Stimulated activated naive B cell treated with anti-CD40 and anti-IgM and Interleukin-4, amounts not matched to agents 10 μg/mL and 1 μg/mL and 100 μg/mL, for 72 hours (primary cell): ENCODE measurements at regions not wholly inside any gene's neighbourhood (a gene's known extent, or its start where the extent isn't known, plus 50 kb on each side); places are given as distances from the start of the nearest gene placed in this dataset.
"Not testable (repeated sequence)": the region's sequence is repeated elsewhere in the genome, so short reads cannot be mapped to it uniquely, and the experiment has no call there.

ENCODE experiments used
- ATAC-seq, 2 donors: fragments of 150-1000 bp; cut with Tn5 transposase; replicated peaks; 2 replicates each; pipeline ENCODE4 v1.10.0; 2021; ENCODE audit warnings: moderate library complexity in 1 of 2
- DNase-seq: peaks from one replicate; pipeline ENCODE4 v3.0.0; 2021
- H3K27ac Mint-ChIP-seq: one replicate; pipeline ENCODE4 v1.8.0; 2022; ENCODE audit warnings: mild to moderate bottlenecking, mixed read lengths
- H3K27me3 Mint-ChIP-seq, 2 donors: one replicate each; pipeline ENCODE4 v1.8.0; 2022; ENCODE audit warnings: mixed read lengths in 2 of 2
- H3K36me3 Mint-ChIP-seq, 2 donors: one replicate each; pipeline ENCODE4 v1.8.0; 2022; ENCODE audit warnings: mixed read lengths in 2 of 2, mild to moderate bottlenecking in 1 of 2
- H3K4me1 Mint-ChIP-seq, 2 donors: one replicate each; pipeline ENCODE4 v1.8.0; 2022; ENCODE audit warnings: mixed read lengths in 2 of 2, mild to moderate bottlenecking in 1 of 2
- H3K4me3 Mint-ChIP-seq, 2 donors: one replicate each; pipeline ENCODE4 v1.8.0; 2022; ENCODE audit warnings: mild to moderate bottlenecking in 2 of 2, mixed read lengths in 2 of 2, moderate library complexity in 1 of 2
- H3K9me3 Mint-ChIP-seq, 2 donors: one replicate each; pipeline ENCODE4 v1.8.0; 2022; ENCODE audit warnings: mixed read lengths in 2 of 2, mild to moderate bottlenecking in 1 of 2

GRCh38 chr2:3110994-3111666 lies 266.5 kb downstream of the EIPR1 start:
- no peaks in the 10 kb centered on the region for H3K36me3 Mint-ChIP-seq
- H3K4me1 Mint-ChIP-seq: peaks cover 4% of the 10 kb centered on the region in 2 donors
- no peaks in the 10 kb centered on the region for H3K9me3 Mint-ChIP-seq
- H3K27ac Mint-ChIP-seq: no peak overlapping the region
- no peak overlapping the region for H3K4me3 Mint-ChIP-seq
- no peak for DNase-seq
- H3K27me3 Mint-ChIP-seq: no peaks in the 10 kb centered on the region
- no peak for ATAC-seq

GRCh38 chr2:3110555-3110954 lies 267.1 kb downstream of the EIPR1 start:
- Mint-ChIP-seq H3K4me1 (peaks cover 4% of the 10 kb centered on the region in 2 donors), H3K4me3 (no peak overlapping the region), H3K27me3 (no peaks in the 10 kb centered on the region), H3K9me3 (no peaks in the 10 kb centered on the region), H3K27ac (no peak overlapping the region), H3K36me3 (no peaks in the 10 kb centered on the region)
- DNase-seq (no peak), ATAC-seq (no peak)

- DNase-seq (no peak), ATAC-seq (no peak)
- H3K27me3 Mint-ChIP-seq: no peaks in the 10 kb centered on the region
- H3K36me3 Mint-ChIP-seq: no peaks in the 10 kb centered on the region
- no peak overlapping the region for H3K4me3 Mint-ChIP-seq
- H3K9me3 Mint-ChIP-seq: no peaks in the 10 kb centered on the region
- H3K27ac Mint-ChIP-seq: no peak overlapping the region
- peaks cover 3 to 4% of the 10 kb centered on the region in 2 donors for H3K4me1 Mint-ChIP-seq
Observed at GRCh38 chr2:3108710-3109702, 268.6 kb downstream of the EIPR1 start.

DNA sequence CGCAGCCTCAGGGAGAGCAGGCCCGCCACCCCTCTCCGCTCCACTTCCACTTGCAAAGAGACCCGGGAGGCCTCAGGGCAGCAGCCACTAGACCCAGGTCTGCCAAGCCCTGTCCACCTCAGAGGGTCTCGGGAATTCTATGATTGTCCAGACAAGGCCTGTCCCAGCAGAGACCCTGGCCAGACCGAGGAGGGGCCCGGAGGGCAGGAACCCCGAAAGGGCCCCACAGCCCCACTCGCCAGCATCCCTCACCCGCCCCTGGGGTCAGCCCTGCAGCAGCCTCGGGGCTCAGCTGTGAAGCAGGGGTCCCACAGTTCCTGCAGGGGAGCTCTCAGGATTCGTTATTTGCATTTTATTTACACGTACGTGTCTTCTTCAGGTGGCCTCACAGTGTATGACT lies 269.5 kb downstream of the EIPR1 start:
- H3K27ac Mint-ChIP-seq: no peak overlapping the region
- H3K36me3 Mint-ChIP-seq: no peaks in the 10 kb centered on the region
- H3K9me3 Mint-ChIP-seq: no peaks in the 10 kb centered on the region
- H3K4me1 Mint-ChIP-seq: peaks cover 4% of the 10 kb centered on the region in 2 donors
- H3K4me3 Mint-ChIP-seq: no peak overlapping the region
- DNase-seq: no peak
- no peak for ATAC-seq
- H3K27me3 Mint-ChIP-seq: peaks cover 0 to 2% of the 10 kb centered on the region in 2 donors

GRCh38 chr2:3107567-3107966 lies 270.1 kb downstream of the EIPR1 start:
- Mint-ChIP-seq H3K4me1 (peaks cover 8 to 9% of the 10 kb centered on the region in 2 donors), H3K27ac (no peak overlapping the region), H3K27me3 (peaks cover 0 to 8% of the 10 kb centered on the region in 2 donors), H3K36me3 (no peaks in the 10 kb centered on the region), H3K9me3 (no peaks in the 10 kb centered on the region), H3K4me3 (no peak overlapping the region)
- DNase-seq: no peak
- ATAC-seq: no peak

GRCh38 chr2:3105814-3106569 lies 271.6 kb downstream of the EIPR1 start:
- H3K27me3 Mint-ChIP-seq: peaks cover 0 to 10% of the 10 kb centered on the region in 2 donors
- H3K4me3 Mint-ChIP-seq: no peak overlapping the region
- ATAC-seq: no peak
- H3K36me3 Mint-ChIP-seq: no peaks in the 10 kb centered on the region
- no peaks in the 10 kb centered on the region for H3K9me3 Mint-ChIP-seq
- H3K27ac Mint-ChIP-seq: no peak overlapping the region
- no peak for DNase-seq
- peaks cover 12% of the 10 kb centered on the region in 2 donors for H3K4me1 Mint-ChIP-seq

DNA sequence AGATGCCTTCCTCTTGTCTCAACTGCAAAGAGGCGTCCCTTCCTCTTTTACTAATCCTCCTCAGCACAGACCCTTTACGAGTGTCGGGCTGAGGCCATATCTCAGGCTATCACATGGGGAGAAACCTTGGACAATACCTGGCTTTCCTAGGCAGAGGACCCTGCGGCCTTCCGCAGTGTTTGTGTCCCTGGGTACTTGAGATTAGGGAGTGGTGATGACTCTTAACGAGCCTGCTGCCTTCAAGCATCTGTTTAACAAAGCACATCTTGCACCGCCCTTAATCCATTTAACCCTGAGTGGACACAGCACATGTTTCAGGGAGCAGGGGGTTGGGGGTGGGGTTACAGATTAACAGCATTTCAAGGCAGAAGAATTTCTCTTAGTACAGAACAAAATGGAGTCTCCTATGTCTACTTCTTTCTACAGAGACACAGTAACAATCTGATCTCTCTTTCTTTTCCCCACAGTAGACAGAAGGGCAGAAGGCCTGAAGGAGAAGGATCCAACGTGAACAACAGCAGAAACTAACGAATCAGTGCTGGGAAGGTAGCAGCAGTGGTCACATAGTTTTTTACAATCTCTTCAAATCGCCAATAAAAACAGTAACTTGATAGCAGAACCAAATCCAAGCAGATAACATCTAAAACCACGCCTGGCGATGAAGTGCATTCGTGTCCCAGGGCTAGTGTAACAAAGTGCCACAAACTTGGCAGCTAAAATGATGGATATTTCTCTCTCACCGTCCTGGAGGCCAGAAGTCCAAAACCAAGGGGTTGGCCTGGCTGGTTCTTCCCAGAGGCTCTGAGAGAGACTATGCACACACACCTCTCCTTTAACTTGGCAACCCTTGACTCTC lies 272.4 kb downstream of the EIPR1 start:
- DNase-seq, ATAC-seq, H3K4me3 Mint-ChIP-seq, H3K27ac Mint-ChIP-seq, H3K9me3 Mint-ChIP-seq, H3K27me3 Mint-ChIP-seq, H3K36me3 Mint-ChIP-seq: not testable (repeated sequence)
- peaks cover 16 to 20% of the 10 kb centered on the region in 2 donors for H3K4me1 Mint-ChIP-seq

- H3K9me3 Mint-ChIP-seq: no peaks in the 10 kb centered on the region
- no peak for ATAC-seq
- H3K4me1 Mint-ChIP-seq: peaks cover 20 to 22% of the 10 kb centered on the region in 2 donors
- no peak overlapping the region for H3K4me3 Mint-ChIP-seq
- DNase-seq: no peak
- peaks cover 3 to 10% of the 10 kb centered on the region in 2 donors for H3K27me3 Mint-ChIP-seq
- no peak overlapping the region for H3K27ac Mint-ChIP-seq
- H3K36me3 Mint-ChIP-seq: peaks cover 0 to 8% of the 10 kb centered on the region in 2 donors
Observed at GRCh38 chr2:3104261-3104660, 273.4 kb downstream of the EIPR1 start.

- DNase-seq (no peak), ATAC-seq (no peak)
- H3K4me3 Mint-ChIP-seq: peak overlapping the region in 1 of 2 donors; percentile 43
- H3K9me3 Mint-ChIP-seq: no peaks in the 10 kb centered on the region
- H3K36me3 Mint-ChIP-seq: peaks cover 0 to 8% of the 10 kb centered on the region in 2 donors
- H3K27ac Mint-ChIP-seq: no peak overlapping the region
- peaks cover 3 to 10% of the 10 kb centered on the region in 2 donors for H3K27me3 Mint-ChIP-seq
- H3K4me1 Mint-ChIP-seq: peaks cover 20 to 25% of the 10 kb centered on the region in 2 donors
Observed at GRCh38 chr2:3102922-3103569, 274.6 kb downstream of the EIPR1 start.

GRCh38 chr2:3102081-3102921 lies 275.3 kb downstream of the EIPR1 start:
- DNase-seq (no peak), ATAC-seq (peak in 1 of 2 donors; percentile 51)
- Mint-ChIP-seq H3K27me3 (peaks cover 3 to 15% of the 10 kb centered on the region in 2 donors), H3K9me3 (no peaks in the 10 kb centered on the region), H3K27ac (peak overlapping the region; percentile 65), H3K4me1 (peaks cover 20 to 27% of the 10 kb centered on the region in 2 donors), H3K4me3 (peak overlapping the region in 1 of 2 donors; percentile 43), H3K36me3 (peaks cover 0 to 8% of the 10 kb centered on the region in 2 donors)

- no peak overlapping the region for H3K27ac Mint-ChIP-seq
- peaks cover 3 to 15% of the 10 kb centered on the region in 2 donors for H3K27me3 Mint-ChIP-seq
- ATAC-seq (no peak), DNase-seq (no peak)
- peaks cover 20 to 27% of the 10 kb centered on the region in 2 donors for H3K4me1 Mint-ChIP-seq
- peaks cover 0 to 8% of the 10 kb centered on the region in 2 donors for H3K36me3 Mint-ChIP-seq
- no peaks in the 10 kb centered on the region for H3K9me3 Mint-ChIP-seq
- H3K4me3 Mint-ChIP-seq: peak overlapping the region in 1 of 2 donors; percentile 5
Observed at GRCh38 chr2:3101016-3101942, 276.3 kb downstream of the EIPR1 start.
